ENCODE measurements at regions not wholly inside any gene's neighbourhood (a gene's known extent, or its start where the extent isn't known, plus 50 kb on each side); places are given as distances from the start of the nearest gene placed in this dataset.

- no peaks in the 10 kb centered on the region for H3K9me3 ChIP-seq (ENCODE audit: low read depth)
- no peak overlapping the region for H2AFZ ChIP-seq
- TF ChIP-seq CTCF (IDR thresholded peaks at IDR 0.05; ENCODE audit: poor library complexity) (no peak), EZH2 (IDR thresholded peaks at IDR 0.05; ENCODE audit: borderline replicate concordance) (no peak), EZH2phosphoT487 (IDR thresholded peaks at IDR 0.05; ENCODE audit: low read depth, severe bottlenecking, unreplicated experiment) (no peak)
- H4K20me1 ChIP-seq (ENCODE audit: insufficient read depth, poor library complexity, severe bottlenecking) = no peaks in the 10 kb centered on the region
- H3K27me3 ChIP-seq = no peaks in the 10 kb centered on the region
- WGBS (ENCODE audit: low lambda C conversion rate, missing lambda C conversion rate) = 39% methylated on average over 4 of the region's 4 CpGs
- H3K79me2 ChIP-seq = no peaks in the 10 kb centered on the region
- H3K4me2 ChIP-seq = no peak overlapping the region
- no peak overlapping the region for H3K4me3 ChIP-seq
- H3K36me3 ChIP-seq (replicated peaks; ENCODE audit: insufficient read depth, low read depth) = no peaks in the 10 kb centered on the region
- H3K4me1 ChIP-seq (ENCODE audit: insufficient read depth) = no peaks in the 10 kb centered on the region
- no peak overlapping the region for H3K27ac ChIP-seq
- H3K9me2 ChIP-seq (replicated peaks; ENCODE audit: insufficient read depth) = no peaks in the 10 kb centered on the region
- DNase-seq (ENCODE audit: low spot score) = no peak
These were observed 798.7 kb downstream of the IPMK start for GRCh38 chr10:57468894-57469432.

- Histone ChIP-seq H3K4me1 (ENCODE audit: insufficient read depth) (no peaks in the 10 kb centered on the region), H3K27ac (no peak overlapping the region), H3K79me2 (no peaks in the 10 kb centered on the region), H3K4me3 (no peak overlapping the region), H3K9me2 (replicated peaks; ENCODE audit: insufficient read depth) (no peaks in the 10 kb centered on the region), H2AFZ (no peak overlapping the region), H3K36me3 (replicated peaks; ENCODE audit: insufficient read depth, low read depth) (no peaks in the 10 kb centered on the region), H4K20me1 (ENCODE audit: insufficient read depth, poor library complexity, severe bottlenecking) (no peaks in the 10 kb centered on the region), H3K9me3 (ENCODE audit: low read depth) (no peaks in the 10 kb centered on the region), H3K4me2 (no peak overlapping the region), H3K27me3 (no peaks in the 10 kb centered on the region)
- 86% methylated on average over 2 of the region's 2 CpGs for WGBS (ENCODE audit: low lambda C conversion rate, missing lambda C conversion rate)
- TF ChIP-seq EZH2 (IDR thresholded peaks at IDR 0.05; ENCODE audit: borderline replicate concordance) (no peak), CTCF (IDR thresholded peaks at IDR 0.05; ENCODE audit: poor library complexity) (no peak), EZH2phosphoT487 (IDR thresholded peaks at IDR 0.05; ENCODE audit: low read depth, severe bottlenecking, unreplicated experiment) (no peak)
- no peak for DNase-seq (ENCODE audit: low spot score)
These were observed 802.5 kb downstream of the IPMK start for GRCh38 chr10:57465155-57465554.

- Histone ChIP-seq H3K79me2 (no peaks in the 10 kb centered on the region), H3K27ac (no peak overlapping the region), H3K4me1 (ENCODE audit: insufficient read depth) (no peaks in the 10 kb centered on the region), H3K9me2 (replicated peaks; ENCODE audit: insufficient read depth) (no peaks in the 10 kb centered on the region), H3K27me3 (no peaks in the 10 kb centered on the region), H3K4me3 (no peak overlapping the region), H4K20me1 (ENCODE audit: insufficient read depth, poor library complexity, severe bottlenecking) (no peaks in the 10 kb centered on the region), H2AFZ (no peak overlapping the region), H3K36me3 (replicated peaks; ENCODE audit: insufficient read depth, low read depth) (no peaks in the 10 kb centered on the region), H3K9me3 (ENCODE audit: low read depth) (no peaks in the 10 kb centered on the region), H3K4me2 (no peak overlapping the region)
- WGBS (ENCODE audit: low lambda C conversion rate, missing lambda C conversion rate) = 86% methylated on average over 1 of the region's 1 CpG
- DNase-seq (ENCODE audit: low spot score) = no peak
- no peak for TF ChIP-seq EZH2 (IDR thresholded peaks at IDR 0.05; ENCODE audit: borderline replicate concordance)
- TF ChIP-seq EZH2phosphoT487 (IDR thresholded peaks at IDR 0.05; ENCODE audit: low read depth, severe bottlenecking, unreplicated experiment) = no peak
- TF ChIP-seq CTCF (IDR thresholded peaks at IDR 0.05; ENCODE audit: poor library complexity) = no peak
These were observed 807.2 kb downstream of the IPMK start for GRCh38 chr10:57460540-57460939.

All from hepatocyte (in vitro differentiated cells).